MCF 10A (cell line): ENCODE measurements at regions not wholly inside any gene's neighbourhood (a gene's known extent, or its start where the extent isn't known, plus 50 kb on each side); places are given as distances from the start of the nearest gene placed in this dataset.

Source experiments
- BruUV-seq: library from RNA; stranded (reverse); fragments of 400-500 nt; replicated peaks from 2 replicates; lab custom pipeline; 2021; lab: Mats Ljungman, UMichigan
- CTCF ChIA-PET: fragments of 300-600 bp; sonication (Branson Sonifier 250); formaldehyde crosslinking; extraction: SDS; loops from one replicate; lab custom pipeline; 2021; ENCODE audit warnings: antibody characterized with exemption, inconsistent platforms; lab: Yijun Ruan, JAX
- POLR2A ChIA-PET: fragments of 300-600, 350-650 bp; sonication (Branson Sonifier 250); formaldehyde crosslinking; extraction: SDS; loops from one replicate; lab custom pipeline; 2020; ENCODE audit warnings: antibody characterized with exemption, inconsistent platforms; lab: Yijun Ruan, JAX
- DNase-seq: peaks from one replicate; pipeline ENCODE4 v3.0.0-alpha.2; 2018; ENCODE audit not compliant: unreplicated experiment
- H3K27ac Mint-ChIP-seq: one replicate; pipeline ENCODE4 v1.8.0; 2022; ENCODE audit warnings: mild to moderate bottlenecking, low read depth, mixed read lengths; ENCODE audit not compliant: unreplicated experiment
- H3K27me3 Mint-ChIP-seq: one replicate; pipeline ENCODE4 v1.8.0; 2022; ENCODE audit warnings: mixed read lengths; ENCODE audit not compliant: insufficient read depth, unreplicated experiment
- H3K36me3 Mint-ChIP-seq: one replicate; pipeline ENCODE4 v1.8.0; 2022; ENCODE audit warnings: mild to moderate bottlenecking, moderate library complexity, mixed read lengths; ENCODE audit not compliant: insufficient read depth, unreplicated experiment
- H3K4me1 Mint-ChIP-seq: one replicate; pipeline ENCODE4 v1.8.0; 2022; ENCODE audit warnings: mixed read lengths; ENCODE audit not compliant: insufficient read depth, unreplicated experiment
- H3K4me3 Mint-ChIP-seq: one replicate; pipeline ENCODE4 v1.8.0; 2022; ENCODE audit warnings: mild to moderate bottlenecking, moderate library complexity, mixed read lengths; ENCODE audit not compliant: unreplicated experiment
- H3K9me3 Mint-ChIP-seq: one replicate; pipeline ENCODE4 v1.8.0; 2022; ENCODE audit warnings: mixed read lengths; ENCODE audit not compliant: unreplicated experiment
- intact Hi-C: fragments of 100-400 bp; cut with micrococcal nuclease; formaldehyde crosslinking; loops from 2 replicates; pipeline ENCODE4 v1.14.1; 2022
- TF ChIP-seq, protein P1 (sequence below): fragments of 200-600 bp; IDR thresholded peaks from one replicate; pipeline ENCODE4 v1.8.0; 2022; ENCODE audit warnings: antibody characterized with exemption, mild to moderate bottlenecking; ENCODE audit not compliant: unreplicated experiment

DNA sequence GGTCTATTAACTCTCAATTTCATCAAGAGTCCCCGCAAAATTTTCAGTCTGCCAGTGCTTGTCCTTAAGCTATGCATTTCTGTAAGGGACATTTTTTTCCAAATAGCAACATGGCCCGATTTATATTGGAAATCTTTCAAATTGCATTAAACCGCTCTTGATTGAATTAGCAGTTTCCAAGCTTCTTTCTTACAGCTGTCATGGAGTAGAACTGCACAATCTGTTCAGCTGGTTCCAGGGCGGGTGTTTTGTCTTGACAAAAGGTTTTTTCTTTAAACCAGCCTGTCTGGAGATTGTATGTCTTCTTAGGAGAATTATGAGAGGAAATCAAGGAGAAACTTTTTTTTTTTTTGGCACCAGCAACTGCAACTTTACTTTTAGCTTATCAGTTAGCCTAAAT, 185.8 kb downstream of the ALG10B start:
- Mint-ChIP-seq H3K27ac (no peak overlapping the region), H3K4me3 (no peak overlapping the region), H3K4me1 (no peaks in the 10 kb centered on the region), H3K9me3 (no peaks in the 10 kb centered on the region), H3K27me3 (no peaks in the 10 kb centered on the region), H3K36me3 (no peaks in the 10 kb centered on the region)
- ChIA-PET CTCF (no interaction called here), POLR2A (no interaction called here)
- no TSS peak for BruUV-seq
- no peak for DNase-seq
- intact Hi-C loops, result no loop called here
- TF ChIP-seq, protein P1, sequence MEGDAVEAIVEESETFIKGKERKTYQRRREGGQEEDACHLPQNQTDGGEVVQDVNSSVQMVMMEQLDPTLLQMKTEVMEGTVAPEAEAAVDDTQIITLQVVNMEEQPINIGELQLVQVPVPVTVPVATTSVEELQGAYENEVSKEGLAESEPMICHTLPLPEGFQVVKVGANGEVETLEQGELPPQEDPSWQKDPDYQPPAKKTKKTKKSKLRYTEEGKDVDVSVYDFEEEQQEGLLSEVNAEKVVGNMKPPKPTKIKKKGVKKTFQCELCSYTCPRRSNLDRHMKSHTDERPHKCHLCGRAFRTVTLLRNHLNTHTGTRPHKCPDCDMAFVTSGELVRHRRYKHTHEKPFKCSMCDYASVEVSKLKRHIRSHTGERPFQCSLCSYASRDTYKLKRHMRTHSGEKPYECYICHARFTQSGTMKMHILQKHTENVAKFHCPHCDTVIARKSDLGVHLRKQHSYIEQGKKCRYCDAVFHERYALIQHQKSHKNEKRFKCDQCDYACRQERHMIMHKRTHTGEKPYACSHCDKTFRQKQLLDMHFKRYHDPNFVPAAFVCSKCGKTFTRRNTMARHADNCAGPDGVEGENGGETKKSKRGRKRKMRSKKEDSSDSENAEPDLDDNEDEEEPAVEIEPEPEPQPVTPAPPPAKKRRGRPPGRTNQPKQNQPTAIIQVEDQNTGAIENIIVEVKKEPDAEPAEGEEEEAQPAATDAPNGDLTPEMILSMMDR, result no peak

DNA sequence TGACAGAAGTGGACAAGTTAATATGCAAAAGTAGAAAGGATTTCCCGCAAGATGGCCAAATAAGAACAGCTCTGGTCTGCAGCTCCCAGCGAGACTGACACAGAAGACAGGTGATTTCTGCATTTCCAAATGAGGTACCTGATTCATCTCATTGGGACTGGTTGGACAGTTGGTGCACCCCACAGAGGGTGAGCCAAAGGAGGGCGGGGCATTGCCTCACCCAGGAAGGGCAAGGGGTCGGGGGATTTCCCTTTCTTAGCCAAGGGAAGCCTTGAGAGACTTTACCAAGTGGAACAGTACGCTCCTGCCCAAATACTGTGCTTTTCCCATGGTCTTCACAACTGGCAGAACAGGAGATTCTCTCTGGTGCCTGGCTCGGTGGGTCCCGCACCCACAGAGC, 191.3 kb downstream of the ALG10B start:
- DNase-seq, result peak; percentile 14
- Mint-ChIP-seq H3K27ac (no peak overlapping the region), H3K4me1 (no peaks in the 10 kb centered on the region), H3K27me3 (no peaks in the 10 kb centered on the region), H3K36me3 (no peaks in the 10 kb centered on the region), H3K4me3 (no peak overlapping the region), H3K9me3 (peaks cover 10% of the 10 kb centered on the region)
- TF ChIP-seq, protein P1, result no peak
- ChIA-PET CTCF (no interaction called here), POLR2A (no interaction called here)
- intact Hi-C loops, result no loop called here
- no TSS peak for BruUV-seq

DNA sequence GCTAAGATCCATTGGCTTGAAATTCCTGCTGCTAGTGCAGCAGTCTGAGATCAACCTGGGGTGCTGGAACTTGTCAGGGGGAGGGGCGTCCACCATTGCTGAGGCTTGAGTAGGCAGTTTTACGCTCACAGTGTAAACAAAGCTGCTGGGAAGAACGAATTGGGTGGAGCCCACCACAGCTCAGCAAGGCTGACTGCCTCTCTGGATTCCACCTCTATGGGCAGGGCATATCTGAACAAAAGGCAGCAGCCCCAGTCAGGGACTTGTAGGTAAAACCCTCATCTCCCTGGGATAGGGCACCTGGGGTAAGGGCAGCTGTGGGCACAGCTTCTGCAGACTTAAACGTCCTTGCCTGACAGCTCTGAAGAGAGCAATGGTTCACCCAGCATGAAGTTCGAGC, 191.7 kb downstream of the ALG10B start:
- no peaks in the 10 kb centered on the region for H3K27me3 Mint-ChIP-seq
- peak; percentile 4 for DNase-seq
- no peak overlapping the region for H3K4me3 Mint-ChIP-seq
- H3K27ac Mint-ChIP-seq, result no peak overlapping the region
- no peaks in the 10 kb centered on the region for H3K36me3 Mint-ChIP-seq
- ChIA-PET POLR2A (interaction anchor here (0.6 kb wide), 1 partner anchor 596 kb away, joined by 3 read pairs; no protein-coding TSS in a partner anchor), CTCF (no interaction called here)
- intact Hi-C loops, result no loop called here
- no peaks in the 10 kb centered on the region for H3K4me1 Mint-ChIP-seq
- no TSS peak for BruUV-seq
- peaks cover 10% of the 10 kb centered on the region for H3K9me3 Mint-ChIP-seq
- TF ChIP-seq, protein P1, result no peak

DNA sequence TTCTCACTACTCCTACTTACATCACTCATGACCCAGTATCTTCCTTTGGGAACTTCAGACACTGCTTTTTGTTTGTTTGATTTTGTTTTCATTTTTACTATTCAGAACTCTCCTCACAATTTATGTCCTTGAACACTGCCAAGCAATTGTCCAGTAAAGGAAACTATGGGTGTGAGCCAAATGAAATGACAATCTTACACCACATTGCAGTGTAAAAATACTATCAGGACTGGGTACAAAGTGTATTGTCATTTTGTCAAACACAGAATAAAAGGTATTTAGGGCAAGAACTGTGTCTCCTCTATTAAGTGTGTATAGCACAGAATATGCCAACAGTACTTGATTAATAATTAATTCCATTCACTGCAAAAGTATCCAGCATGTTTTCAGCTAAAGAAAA, 199.3 kb downstream of the ALG10B start:
- no peak for DNase-seq
- no peaks in the 10 kb centered on the region for H3K36me3 Mint-ChIP-seq
- CTCF ChIA-PET, result interaction anchor here (1.1 kb wide), 1 partner anchor 22 kb away, joined by 4 read pairs; no protein-coding TSS in a partner anchor
- H3K27ac Mint-ChIP-seq, result no peak overlapping the region
- no peak overlapping the region for H3K4me3 Mint-ChIP-seq
- no peaks in the 10 kb centered on the region for H3K27me3 Mint-ChIP-seq
- no TSS peak for BruUV-seq
- intact Hi-C loops, result no loop called here
- H3K9me3 Mint-ChIP-seq, result peaks cover 7% of the 10 kb centered on the region
- no peaks in the 10 kb centered on the region for H3K4me1 Mint-ChIP-seq
- TF ChIP-seq, protein P1, result no peak
- POLR2A ChIA-PET, result interaction anchor here (0.7 kb wide), 1 partner anchor 156 kb away, joined by 3 read pairs; no protein-coding TSS in a partner anchor
